K562 (cell line): ENCODE measurements at regions not wholly inside any gene's neighbourhood (a gene's known extent, or its start where the extent isn't known, plus 50 kb on each side); places are given as distances from the start of the nearest gene placed in this dataset.

Experiments used
- ATAC-seq: fragments of 200-7000 bp; cut with Tn5 transposase; 3 replicates; pipeline ENCODE4 v1.9.1; 2020; ENCODE audit warnings: moderate library complexity
- BruUV-seq: library from RNA; stranded (reverse); fragments of 400-500 nt; replicated peaks from 2 replicates; lab custom pipeline; 2021; lab: Mats Ljungman, UMichigan
- CTCF ChIA-PET: fragments of 300-600 bp; formaldehyde crosslinking; extraction: SDS; loops from one replicate; lab custom pipeline; 2021; ENCODE audit warnings: low intra/inter-chr PET ratio; lab: Yijun Ruan, JAX
- POLR2A ChIA-PET: fragments of 300-600, 350-650 bp; sonication (Branson Sonifier 250); formaldehyde crosslinking; extraction: SDS; loops from one replicate; lab custom pipeline; 2021; ENCODE audit warnings: antibody characterized with exemption, inconsistent platforms; lab: Yijun Ruan, JAX
- DNase-seq, 4 experiments: peaks; one replicate each; pipeline versions ENCODE4 v3.0.0 to v3.0.0-alpha.2; 2011 to 2018; ENCODE audit warnings: low spot score in 3 of 4, mixed read lengths in 3 of 4; ENCODE audit errors: extremely low read depth in 1 of 4
- FAIRE-seq: peaks from 2 replicates; lab custom pipeline; 2011; peaks lifted over from hg19 to GRCh38; lab: Jason Lieb, UNC
- H2AFZ ChIP-seq: 2 replicates; pipeline ENCODE4 v1.6.0; 2011; ENCODE audit warnings: low read depth, low read length, control low read depth, inconsistent platforms
- H3K27ac ChIP-seq: fragments of 200-600 bp; 3 replicates; pipeline ENCODE4 v1.8.0; 2011; ENCODE audit warnings: low read depth, mild to moderate bottlenecking, control low read depth, inconsistent platforms, low read length, moderate library complexity, mixed read lengths; ENCODE audit errors: extremely low read depth
- H3K27me3 ChIP-seq, 2 experiments: fragments of 300-600 bp in 1 of 2; 2 replicates in 1 of 2; 3 replicates in 1 of 2; pipeline versions ENCODE4 v1.6.0 to v1.8.0; 2011; ENCODE audit warnings: inconsistent platforms in 2 of 2, low read length in 2 of 2, mild to moderate bottlenecking in 1 of 2, mixed read lengths in 1 of 2, moderate library complexity in 1 of 2; ENCODE audit not compliant: control insufficient read depth in 2 of 2, insufficient read depth in 2 of 2
- H3K36me3 ChIP-seq: fragments of 300-600 bp; 3 replicates; pipeline ENCODE4 v1.8.0; 2011; ENCODE audit warnings: mild to moderate bottlenecking, low read length, inconsistent platforms; ENCODE audit not compliant: control insufficient read depth, insufficient read depth
- H3K4me1 ChIP-seq, 2 experiments: fragments of 200-600 bp in 1 of 2; replicated peaks in 1 of 2; 2 replicates in 1 of 2; 3 replicates in 1 of 2; pipeline versions ENCODE4 v1.5.1 to v1.8.0; 2011; ENCODE audit warnings: inconsistent platforms in 2 of 2, low read length in 2 of 2, mild to moderate bottlenecking in 1 of 2, mixed read lengths in 1 of 2, moderate library complexity in 1 of 2; ENCODE audit not compliant: control insufficient read depth in 2 of 2, insufficient read depth in 2 of 2
- H3K4me2 ChIP-seq: 2 replicates; pipeline ENCODE4 v1.6.1; 2011; ENCODE audit warnings: low read length, control low read depth, inconsistent platforms, mixed read lengths; ENCODE audit not compliant: insufficient read depth
- H3K4me3 ChIP-seq: fragments of 200-600 bp; sonication (generic), shearing (Covaris generic); 2 replicates; pipeline ENCODE4 v1.5.1; 2016; ENCODE audit warnings: control low read depth, inconsistent platforms
- H3K79me2 ChIP-seq: fragments of 200-600 bp; 3 replicates; pipeline ENCODE4 v1.8.0; 2011; ENCODE audit warnings: low read length, inconsistent platforms; ENCODE audit not compliant: control insufficient read depth, insufficient read depth
- H3K9ac ChIP-seq, 2 experiments: 2 replicates each; pipeline versions ENCODE4 v1.6.0 to v1.6.1; 2011; ENCODE audit warnings: low read depth in 2 of 2, low read length in 2 of 2, control low read depth in 1 of 2, inconsistent platforms in 1 of 2, mild to moderate bottlenecking in 1 of 2, mixed read lengths in 1 of 2; ENCODE audit not compliant: insufficient read depth in 1 of 2
- H3K9me1 ChIP-seq: one replicate; pipeline ENCODE4 v1.6.0; 2011; ENCODE audit warnings: inconsistent platforms, mild to moderate bottlenecking, low read length, moderate library complexity; ENCODE audit not compliant: control insufficient read depth, insufficient read depth
- H3K9me3 ChIP-seq: replicated peaks from 2 replicates; pipeline ENCODE4 v1.5.1; 2011; ENCODE audit warnings: low read depth, low read length, inconsistent platforms; ENCODE audit not compliant: control insufficient read depth, insufficient read depth
- H4K20me1 ChIP-seq: replicated peaks from 2 replicates; pipeline ENCODE4 v1.6.1; 2011; ENCODE audit warnings: low read length, inconsistent platforms, mixed read lengths; ENCODE audit not compliant: control insufficient read depth, insufficient read depth
- ARID1B ChIP-seq: fragments of 450-650 bp; IDR thresholded peaks from 2 replicates; pipeline ENCODE4 v1.6.1; 2016; ENCODE audit warnings: antibody characterized with exemption, mild to moderate bottlenecking, inconsistent platforms
- CC2D1A ChIP-seq: fragments of 450-650 bp; IDR thresholded peaks from 2 replicates; pipeline ENCODE4 v1.6.1; 2017; ENCODE audit warnings: mild to moderate bottlenecking
- CHD7 ChIP-seq: fragments of 200-600 bp; sonication (generic); IDR thresholded peaks from one replicate; pipeline ENCODE4 v1.6.1; 2012; ENCODE audit warnings: mild to moderate bottlenecking, low read depth, low read length, inconsistent platforms
- EGR1 ChIP-seq: fragments of 450-650 bp; conservative IDR thresholded peaks from 2 replicates; pipeline ENCODE4 v1.6.1; 2017; ENCODE audit warnings: mild to moderate bottlenecking
- KHSRP ChIP-seq: fragments of 450-650 bp; IDR thresholded peaks from 2 replicates; pipeline ENCODE4 v1.6.1; 2017
- NCOR1 ChIP-seq: fragments of 450-650 bp; IDR thresholded peaks from 2 replicates; pipeline ENCODE4 v1.6.1; 2016; ENCODE audit warnings: mild to moderate bottlenecking, moderate library complexity
- SNRNP70 ChIP-seq: fragments of 200-400 bp; formaldehyde crosslinking; optimal IDR thresholded peaks from 2 replicates; pipeline ENCODE3; 2017; ENCODE audit warnings: low read depth, low read length
- TAF1 ChIP-seq: IDR thresholded peaks from 2 replicates; pipeline ENCODE4 v1.6.1; 2011; ENCODE audit warnings: mild to moderate bottlenecking, low read length, moderate library complexity; ENCODE audit not compliant: insufficient read depth, control insufficient read depth, severe bottlenecking; ENCODE audit errors: extremely low read depth
- WGBS: fragments of 100-300 bp; shearing (Covaris generic); methylation state at CpG from one replicate; pipeline ENCODE4 v1.1.6; 2016; ENCODE audit warnings: low coverage, mixed read lengths; ENCODE audit not compliant: insufficient coverage; ENCODE audit errors: missing lambda C conversion rate; 5-methylcytosine and 5-hydroxymethylcytosine counted together
- in situ Hi-C: fragments of 300-500 bp; cut with MboI; formaldehyde crosslinking; loops from 4 replicates; pipeline ENCODE4 v1.15.0; 2018; ENCODE audit warnings: inconsistent platforms, mixed read lengths
- intact Hi-C: fragments of 100-400 bp; cut with micrococcal nuclease; formaldehyde crosslinking; loops from 2 replicates; pipeline ENCODE4 v1.14.2; 2022
- TF ChIP-seq, protein P1 (sequence below): fragments of 200-800 bp; sonication (Bioruptor generic); IDR thresholded peaks from 2 replicates; pipeline ENCODE4 v1.6.1; 2017; ENCODE audit warnings: missing genetic modification characterization, missing compliant biosample characterization

- no peaks in the 10 kb centered on the region for H3K27me3 ChIP-seq
- H2AFZ ChIP-seq, result no peak overlapping the region
- H3K27ac ChIP-seq, result no peak overlapping the region
- 0 out of 2 replicates have a peak, but pooled peaks cover 1% of the 10 kb centered on the region for H3K9me3 ChIP-seq
- ATAC-seq (no peak), FAIRE-seq (no peak), DNase-seq (no peak)
- no peak overlapping the region for H3K4me3 ChIP-seq
- under 1% methylated on average over 9 of the region's 9 CpGs for WGBS
- H3K9me1 ChIP-seq, result no peaks in the 10 kb centered on the region
- H3K36me3 ChIP-seq, result no peaks in the 10 kb centered on the region
- no peak overlapping the region for H3K4me2 ChIP-seq
- no TSS peak for BruUV-seq
- no peaks in the 10 kb centered on the region for H3K4me1 ChIP-seq
- intact Hi-C loops (no loop called here), in situ Hi-C loops (no loop called here)
- no peaks in the 10 kb centered on the region for H3K79me2 ChIP-seq
- no peak overlapping the region for H3K9ac ChIP-seq
- ChIA-PET POLR2A (no interaction called here), CTCF (no interaction called here)
- no peaks in the 10 kb centered on the region for H4K20me1 ChIP-seq
- no peak for TF ChIP-seq CC2D1A
- TF ChIP-seq CHD7, result no peak
- TF ChIP-seq TAF1, result no peak
- TF ChIP-seq EGR1, result no peak
- TF ChIP-seq, protein P1, sequence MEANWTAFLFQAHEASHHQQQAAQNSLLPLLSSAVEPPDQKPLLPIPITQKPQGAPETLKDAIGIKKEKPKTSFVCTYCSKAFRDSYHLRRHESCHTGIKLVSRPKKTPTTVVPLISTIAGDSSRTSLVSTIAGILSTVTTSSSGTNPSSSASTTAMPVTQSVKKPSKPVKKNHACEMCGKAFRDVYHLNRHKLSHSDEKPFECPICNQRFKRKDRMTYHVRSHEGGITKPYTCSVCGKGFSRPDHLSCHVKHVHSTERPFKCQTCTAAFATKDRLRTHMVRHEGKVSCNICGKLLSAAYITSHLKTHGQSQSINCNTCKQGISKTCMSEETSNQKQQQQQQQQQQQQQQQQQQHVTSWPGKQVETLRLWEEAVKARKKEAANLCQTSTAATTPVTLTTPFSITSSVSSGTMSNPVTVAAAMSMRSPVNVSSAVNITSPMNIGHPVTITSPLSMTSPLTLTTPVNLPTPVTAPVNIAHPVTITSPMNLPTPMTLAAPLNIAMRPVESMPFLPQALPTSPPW (CRISPR knock-in tag), result no peak
- no peak for TF ChIP-seq SNRNP70
- no peak for TF ChIP-seq NCOR1
- no peak for TF ChIP-seq KHSRP
- no peak for TF ChIP-seq ARID1B
Observed at GRCh38 chr16:64532691-64533090, 589.2 kb downstream of the CDH11 start.
